ENCODE measurements at regions not wholly inside any gene's neighbourhood (a gene's known extent, or its start where the extent isn't known, plus 50 kb on each side); places are given as distances from the start of the nearest gene placed in this dataset.
"Not testable (repeated sequence)": the region's sequence is repeated elsewhere in the genome, so short reads cannot be mapped to it uniquely, and the experiment has no call there.

DNA sequence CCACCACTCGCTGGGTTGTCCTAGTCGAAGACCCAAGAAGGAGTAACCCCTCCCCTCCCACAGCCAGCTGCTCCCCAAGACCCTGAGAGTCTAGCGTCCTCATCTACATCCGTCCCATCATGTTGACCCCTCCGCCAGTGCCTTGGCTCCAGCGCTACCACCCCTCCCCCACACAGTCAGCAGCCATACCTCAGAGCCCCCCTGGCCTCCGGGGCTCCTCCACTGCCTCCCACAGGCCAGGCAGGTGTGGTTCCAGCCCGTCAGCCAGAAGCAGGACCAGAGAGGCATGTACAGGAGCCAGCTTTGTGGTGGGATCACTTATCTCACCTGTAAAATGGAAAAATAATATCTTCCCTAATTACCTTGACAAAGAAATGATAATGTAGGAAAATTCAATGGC is 51.5 kb upstream of the PHF21B start:
- DNase-seq, result no peak

DNA sequence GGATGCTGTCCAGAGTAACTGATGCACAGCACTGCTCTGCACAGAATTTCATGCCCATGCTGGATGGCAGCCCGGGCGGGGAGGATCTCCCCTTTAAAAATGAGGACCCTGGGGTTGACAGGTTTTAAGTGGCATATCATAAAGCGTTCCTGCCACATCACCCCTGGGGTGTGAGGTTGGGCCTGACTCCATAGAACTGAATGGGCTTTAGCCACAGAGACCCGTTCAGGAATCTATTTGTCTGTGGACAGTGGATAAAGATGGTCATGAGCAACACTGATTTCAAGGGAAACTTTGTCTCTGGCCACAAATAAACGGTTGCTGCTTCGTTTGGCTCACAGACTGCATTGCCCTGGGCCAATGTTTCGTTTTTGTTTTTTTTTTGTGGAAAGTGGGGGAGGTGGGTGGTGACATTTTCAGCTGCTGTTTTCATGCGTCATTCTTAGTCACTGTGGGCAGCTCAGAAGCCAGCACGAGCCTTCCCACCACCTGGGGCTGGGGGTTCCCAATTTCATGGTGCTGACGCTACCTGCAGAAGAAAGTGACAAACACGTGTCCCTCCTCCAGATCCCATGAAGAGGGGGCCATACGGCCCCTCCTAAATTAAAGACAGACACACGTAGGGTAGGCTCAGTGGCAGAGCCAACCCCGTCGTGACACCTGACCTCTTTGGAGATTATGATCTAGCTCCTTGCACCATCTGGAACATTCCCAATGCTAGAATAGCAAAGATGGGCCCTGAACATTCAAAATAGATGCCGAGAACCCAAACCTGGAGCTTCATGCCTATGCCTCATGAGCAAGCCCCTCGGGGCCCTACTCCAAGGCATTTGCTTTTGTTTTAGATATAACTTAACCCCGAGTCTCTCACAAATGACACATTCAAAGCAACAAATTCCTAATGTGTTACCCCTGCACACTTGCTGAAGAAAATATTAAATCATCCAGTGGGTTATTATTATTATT is 54.8 kb upstream of the PHF21B start:
- DNase-seq, result no peak

DNA sequence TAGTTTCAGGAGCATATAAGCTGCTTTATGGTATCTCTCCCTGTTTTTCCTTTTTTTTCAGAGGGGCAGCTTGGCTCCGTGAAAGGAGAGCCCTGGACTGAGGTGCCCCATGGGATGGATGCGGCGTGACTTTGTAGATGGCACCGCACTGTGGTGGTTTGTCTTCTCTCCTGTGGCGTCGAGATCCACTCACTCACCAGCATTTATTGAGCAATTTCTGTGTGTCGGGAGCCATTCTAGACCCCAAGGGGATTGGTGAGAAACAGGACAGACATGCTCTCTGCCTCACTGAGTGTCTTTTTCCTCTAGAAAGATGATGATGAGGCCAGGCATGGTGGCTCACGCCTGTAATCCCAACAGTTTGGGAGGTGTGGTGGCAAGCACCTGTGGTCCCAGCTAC is 55.9 kb upstream of the PHF21B start:
- DNase-seq, result no peak

DNA sequence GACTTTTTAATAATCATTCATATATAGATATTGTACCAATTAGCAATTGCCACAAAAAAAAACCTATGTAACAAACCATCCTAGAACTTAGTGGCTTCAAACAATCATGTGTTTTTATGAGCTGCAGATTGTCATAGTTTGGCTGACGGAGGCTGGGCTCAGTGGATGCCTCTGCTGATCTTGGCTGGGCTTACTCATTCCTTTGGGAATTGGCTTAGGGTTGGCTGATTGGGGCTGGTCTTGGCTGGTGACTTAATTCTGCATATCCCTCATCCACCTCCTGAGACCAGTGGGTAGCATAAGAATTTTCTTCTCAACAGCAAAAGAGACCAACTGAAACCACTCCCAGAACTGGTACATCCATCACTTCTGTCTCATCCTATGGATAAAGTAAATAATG is 57.9 kb upstream of the PHF21B start:
- DNase-seq, result no peak

GRCh38 chr22:45069925-45070324 is 60.1 kb upstream of the PHF21B start:
- no peak for DNase-seq

DNA sequence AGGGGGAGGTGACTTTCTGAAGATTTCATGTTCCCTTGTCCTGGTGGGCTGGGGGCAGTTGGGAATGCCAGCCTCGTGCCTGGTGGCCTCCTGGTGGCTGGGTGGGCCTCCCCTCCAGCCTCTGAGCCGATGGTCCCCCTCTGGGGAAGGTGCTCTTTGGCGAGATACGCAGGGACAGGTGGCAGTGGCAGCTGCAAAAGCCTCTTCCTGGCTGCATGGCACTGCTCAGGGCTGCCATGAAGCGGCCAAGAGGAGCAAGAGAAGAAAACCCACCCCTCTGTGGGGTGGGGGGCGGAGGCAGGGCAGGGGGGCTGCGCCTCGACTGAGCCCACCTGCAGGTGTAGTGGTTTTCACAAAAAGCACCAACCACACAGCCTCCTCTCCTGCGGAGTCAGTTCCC is 61.8 kb upstream of the PHF21B start:
- DNase-seq, result no peak

- DNase-seq, result peak; percentile 19
These were observed 62.6 kb upstream of the PHF21B start for GRCh38 chr22:45072322-45072903.

DNA sequence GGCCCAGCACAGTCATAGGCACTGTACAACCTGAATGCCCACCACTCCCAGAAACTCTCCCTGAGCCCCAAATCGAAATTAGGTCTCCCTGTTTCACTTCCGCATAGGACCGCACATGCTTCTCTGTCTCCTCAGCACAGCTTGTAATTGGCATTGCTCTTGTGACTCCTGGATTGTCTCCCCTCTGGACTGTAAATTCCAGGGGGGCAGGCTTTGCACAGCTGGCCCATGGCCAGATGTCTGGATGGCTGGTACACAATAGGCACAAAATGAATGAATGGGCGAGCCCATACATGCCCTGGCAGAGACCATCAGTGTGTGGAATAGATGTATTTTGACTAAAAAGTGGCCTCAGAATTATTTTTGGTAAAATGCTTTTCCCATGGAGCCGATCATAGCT is 63.3 kb upstream of the PHF21B start:
- no peak for DNase-seq

- DNase-seq, result no peak
These were observed 67.5 kb upstream of the PHF21B start for GRCh38 chr22:45077286-45077685.

GRCh38 chr22:45077826-45078334 is 68.1 kb upstream of the PHF21B start:
- DNase-seq, result no peak

DNA sequence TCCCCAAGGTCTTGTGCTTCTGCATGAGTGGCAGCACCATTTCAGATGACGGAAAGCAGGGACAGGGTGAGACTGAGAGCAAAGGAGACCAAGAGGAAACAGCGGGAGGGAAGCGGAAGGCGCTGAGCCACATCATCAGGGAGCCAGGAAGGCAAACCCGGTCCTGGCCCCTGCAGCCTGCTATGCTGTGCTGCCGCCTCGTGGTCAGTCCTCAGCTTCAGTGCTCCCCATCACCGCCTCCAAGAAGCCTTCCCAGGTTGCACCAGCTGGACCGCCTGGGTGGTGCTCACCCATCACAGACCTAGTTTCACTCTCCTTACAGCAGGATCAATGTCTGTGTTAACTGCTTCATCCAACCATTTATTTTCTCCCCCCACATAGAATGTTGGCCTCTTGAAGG is 73.0 kb upstream of the PHF21B start:
- no peak for DNase-seq

DNA sequence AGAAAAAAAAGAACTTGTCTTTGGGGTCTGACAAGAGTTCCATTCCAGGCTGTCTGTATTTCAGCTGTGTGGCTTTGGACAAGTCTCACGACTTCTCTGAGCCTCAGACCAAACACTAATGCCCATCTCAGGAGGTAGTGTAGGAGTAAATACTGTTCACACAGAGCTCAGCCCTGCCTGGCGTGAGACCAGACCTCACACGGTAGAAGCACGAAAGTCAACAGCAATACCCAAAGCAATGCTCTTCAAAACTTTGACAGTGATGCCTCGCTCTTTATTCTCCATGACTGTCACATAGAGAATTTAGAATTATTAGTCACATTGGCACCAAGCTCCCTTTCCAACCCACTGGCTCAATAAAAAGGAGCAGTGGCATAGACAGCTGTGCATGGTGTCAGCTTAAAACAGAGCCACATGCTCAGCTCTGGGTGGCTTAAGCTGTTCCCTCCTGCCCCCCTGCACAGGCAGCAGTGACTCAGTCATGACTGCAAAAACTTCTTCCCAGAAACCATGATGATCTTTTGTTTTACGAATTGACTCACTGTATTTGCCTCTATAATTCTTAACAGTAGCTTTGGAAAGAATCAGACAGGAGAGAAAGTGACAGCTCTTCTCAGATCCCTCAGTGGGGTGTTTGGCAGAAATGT is 74.0 kb upstream of the PHF21B start:
- no peak for DNase-seq

- DNase-seq, result no peak
These were observed 74.7 kb upstream of the PHF21B start for GRCh38 chr22:45084400-45084920.

DNA sequence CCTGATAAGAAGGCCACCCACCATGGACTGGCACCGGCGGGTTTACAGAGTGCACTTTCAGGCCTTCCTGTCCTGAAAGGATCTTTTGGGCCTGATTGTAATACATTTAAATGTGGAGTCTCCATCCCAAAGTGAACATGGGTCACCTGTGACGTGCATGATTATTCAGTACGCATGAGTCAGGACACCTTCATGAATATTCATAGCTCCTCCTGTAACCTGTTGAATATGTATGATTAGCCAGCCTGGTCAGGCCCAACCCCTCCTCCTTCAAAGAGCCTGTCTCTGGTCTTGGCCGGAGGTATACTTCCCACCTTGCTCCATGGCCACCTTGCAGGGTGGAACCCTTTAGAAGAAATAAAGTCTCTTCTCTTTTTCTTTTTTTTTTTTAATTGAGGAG is 75.9 kb upstream of the NUP50 start:
- DNase-seq, result no peak

DNA sequence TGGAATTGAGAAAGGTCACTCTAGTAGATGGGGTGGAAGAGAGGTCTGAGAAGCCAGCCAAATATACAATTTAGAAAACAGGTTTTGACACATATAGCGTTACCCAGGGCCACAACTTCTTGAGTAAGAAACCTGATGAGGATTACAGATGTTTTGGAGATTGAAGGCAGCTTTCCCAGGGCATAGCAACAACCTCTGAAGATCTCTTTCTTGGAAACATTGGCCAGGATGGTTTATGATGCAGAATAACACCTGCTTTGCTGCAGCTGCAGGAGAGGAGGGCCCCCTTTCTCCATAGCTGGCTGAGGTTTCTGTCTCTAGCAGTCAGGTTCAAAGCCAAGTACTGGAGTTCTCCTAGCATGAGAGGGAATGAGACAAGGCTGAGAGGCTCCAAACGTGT is 75.1 kb upstream of the NUP50 start:
- no peak for DNase-seq

- no peak for DNase-seq
These were observed 73.2 kb upstream of the NUP50 start for GRCh38 chr22:45090497-45090910.

GRCh38 chr22:45091254-45091854 is 72.4 kb upstream of the NUP50 start:
- DNase-seq, result no peak

DNA sequence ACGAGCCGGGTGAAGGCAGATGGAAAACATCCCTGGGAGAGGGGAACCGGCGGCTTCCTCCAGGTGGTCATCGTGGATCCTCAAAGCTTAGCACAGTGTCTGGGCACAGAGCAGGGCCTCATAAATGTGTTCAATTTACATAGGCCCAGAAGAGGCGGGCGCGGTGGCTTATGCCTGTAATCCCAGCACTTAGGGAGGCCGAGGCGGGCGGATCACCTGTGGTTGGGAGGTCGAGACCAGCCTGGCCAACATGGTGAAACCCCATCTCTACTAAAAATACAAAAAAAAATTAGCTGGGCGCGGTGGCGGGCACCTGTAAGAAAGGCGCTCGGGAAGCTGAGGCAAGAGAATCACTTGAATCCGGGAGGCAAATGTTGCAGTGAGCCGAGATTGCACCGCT is 71.8 kb upstream of the NUP50 start:
- not testable (repeated sequence) for DNase-seq

DNA sequence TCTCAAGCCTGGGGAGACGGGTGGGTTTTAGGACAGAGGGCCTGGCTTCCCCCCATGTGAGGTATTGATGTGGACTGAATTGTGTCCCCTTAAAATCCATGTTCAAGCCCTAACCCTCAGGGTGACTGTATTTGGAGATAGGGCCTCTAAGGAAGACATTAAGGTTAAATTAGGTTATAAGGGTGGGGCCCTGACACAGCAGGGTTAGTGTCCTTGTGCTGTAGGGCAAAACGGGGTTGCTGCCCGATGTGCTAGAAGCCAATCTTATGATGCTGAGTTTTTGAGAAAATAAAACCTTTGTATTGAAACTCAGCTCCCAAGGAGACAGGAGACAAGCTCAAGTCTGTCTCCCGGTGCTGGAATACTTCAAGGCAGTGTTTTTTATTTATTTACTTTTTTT is 71.1 kb upstream of the NUP50 start:
- DNase-seq, result no peak

- no peak for DNase-seq
These were observed 70.1 kb upstream of the NUP50 start for GRCh38 chr22:45093609-45094008.

GRCh38 chr22:45094081-45094720 is 69.5 kb upstream of the NUP50 start:
- DNase-seq, result no peak

DNA sequence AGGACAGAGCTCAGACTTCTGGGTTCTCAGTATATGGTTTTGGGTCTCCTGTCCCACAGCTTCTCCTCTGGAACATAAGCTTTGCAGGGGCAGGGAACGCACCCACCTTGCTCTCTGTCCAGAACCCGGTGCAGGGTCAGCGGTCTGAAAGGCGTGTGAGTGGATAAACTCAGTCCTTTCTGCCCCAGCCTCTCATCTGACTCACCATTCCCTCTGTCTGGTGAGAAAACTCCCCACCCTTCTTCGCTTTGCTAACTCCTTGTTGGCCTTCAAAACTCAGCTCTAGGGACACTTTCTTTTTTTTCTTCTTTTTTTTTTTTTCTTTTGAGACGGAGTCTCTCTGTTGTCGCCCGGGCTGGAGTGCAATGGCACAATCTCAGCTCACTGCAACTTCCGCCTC is 68.9 kb upstream of the NUP50 start:
- no peak for DNase-seq
